ENCODE measurements at regions not wholly inside any gene's neighbourhood (a gene's known extent, or its start where the extent isn't known, plus 50 kb on each side); places are given as distances from the start of the nearest gene placed in this dataset.

DNA sequence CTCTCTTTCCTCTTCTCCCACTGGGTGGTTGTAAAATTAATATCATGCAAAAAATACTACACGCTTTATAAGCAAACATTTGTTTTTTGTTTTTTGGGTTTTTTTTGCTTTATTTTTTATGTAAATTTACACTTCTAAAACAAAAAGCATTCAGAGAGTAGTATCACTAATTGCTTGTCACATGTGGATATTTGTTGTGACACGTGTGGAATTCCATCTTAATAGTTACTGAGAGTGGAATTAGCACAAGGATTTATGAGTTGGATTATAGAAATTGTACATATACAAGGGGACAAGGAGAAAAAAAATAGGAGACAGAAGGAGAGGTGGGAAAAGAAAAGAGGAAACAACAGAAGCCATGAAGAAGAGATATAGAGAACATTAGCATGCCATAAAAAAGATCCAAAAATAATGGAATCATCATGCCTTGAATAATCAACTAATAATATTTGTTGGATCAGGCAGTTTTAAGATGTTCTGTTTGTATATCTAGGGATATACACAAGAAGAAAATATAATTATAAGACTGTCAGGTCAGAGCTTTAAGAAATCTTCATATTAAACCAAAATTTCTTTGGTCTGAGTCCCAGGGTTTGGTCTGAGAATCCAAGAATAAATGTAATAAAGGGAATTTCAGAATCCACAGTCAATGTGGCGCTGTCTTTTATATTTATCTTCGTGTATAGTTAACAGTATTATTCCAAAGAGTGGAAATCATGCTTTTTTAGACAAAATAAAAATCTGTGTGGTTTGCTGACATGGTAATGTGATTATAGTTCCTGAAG, 98.5 kb upstream of the INTU start:
- peaks cover 0 to 10% (median 3%) of the 10 kb centered on the region in 4 donors for H3K4me1 ChIP-seq

GRCh38 chr4:127538016-127538415, 94.7 kb upstream of the INTU start:
- Histone ChIP-seq H3K27me3 (no peaks in the 10 kb centered on the region), H3K9me3 (no peaks in the 10 kb centered on the region), H3K4me3 (no peak overlapping the region), H3K36me3 (no peaks in the 10 kb centered on the region), H3K4me1 (peaks cover 0 to 6% (median 2%) of the 10 kb centered on the region in 4 donors), H3K27ac (no peak overlapping the region)
- 48 to 68% methylated on average over 1 of the region's 1 CpG for WGBS, 2 donors
- no peak for DNase-seq
- ATAC-seq (ENCODE audit: low FRiP score in 2 of 2) = no peak
- TF ChIP-seq EP300 (IDR thresholded peaks at IDR 0.05) (no peak), POLR2A (IDR thresholded peaks at IDR 0.05) (no peak), CTCF (IDR thresholded peaks at IDR 0.05) (no peak)

More for the DNA sequence above, 98.5 kb upstream of the INTU start:
- ATAC-seq (ENCODE audit: low FRiP score in 2 of 2) (no peak), DNase-seq (no peak)
- TF ChIP-seq EP300 (IDR thresholded peaks at IDR 0.05) (no peak), POLR2A (IDR thresholded peaks at IDR 0.05) (no peak), CTCF (IDR thresholded peaks at IDR 0.05) (no peak), POLR2AphosphoS5 (IDR thresholded peaks at IDR 0.05) (no peak)
- 91 to 93% methylated on average over 4 of the region's 4 CpGs for WGBS, 2 donors
- H3K36me3 ChIP-seq = no peaks in the 10 kb centered on the region
- no peaks in the 10 kb centered on the region for H3K9me3 ChIP-seq
- no peak overlapping the region for H3K4me3 ChIP-seq
- no peak overlapping the region for H3K27ac ChIP-seq
- no peaks in the 10 kb centered on the region for H3K27me3 ChIP-seq

DNA sequence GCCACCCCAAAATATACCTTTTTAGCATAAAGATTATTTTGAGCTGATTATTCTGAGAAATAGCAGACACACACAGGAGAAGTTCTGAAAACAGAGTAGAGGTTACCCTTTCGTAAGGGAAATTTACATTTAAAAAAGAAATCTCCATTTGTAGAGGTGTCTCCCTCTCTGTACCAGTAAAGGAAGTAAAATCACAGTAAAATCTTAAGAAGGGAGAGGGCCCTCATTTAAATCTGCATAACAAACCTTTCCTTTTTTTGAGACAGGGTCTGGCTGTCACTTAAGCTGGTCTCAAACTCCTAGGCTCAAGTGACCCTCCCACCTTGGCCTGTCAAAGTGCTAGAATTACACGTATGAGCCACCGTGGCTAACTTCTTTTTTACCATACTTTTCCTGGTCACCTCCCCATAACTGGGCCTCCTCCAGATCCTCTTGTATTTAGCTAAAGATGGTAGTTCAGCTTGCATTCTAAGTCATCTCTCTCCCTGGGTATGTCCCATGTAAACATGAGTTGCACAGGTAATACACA, 92.2 kb upstream of the INTU start:
- H3K27ac ChIP-seq = no peak overlapping the region
- no peaks in the 10 kb centered on the region for H3K27me3 ChIP-seq
- no peaks in the 10 kb centered on the region for H3K9me3 ChIP-seq
- 69 to 76% methylated on average over 3 of the region's 3 CpGs for WGBS, 2 donors
- DNase-seq = no peak
- no peak for TF ChIP-seq POLR2AphosphoS5 (IDR thresholded peaks at IDR 0.05)
- no peak for TF ChIP-seq EP300 (IDR thresholded peaks at IDR 0.05)
- no peak for TF ChIP-seq CTCF (IDR thresholded peaks at IDR 0.05)
- TF ChIP-seq POLR2A (IDR thresholded peaks at IDR 0.05) = no peak
- no peak for ATAC-seq (ENCODE audit: low FRiP score in 2 of 2)
- H3K36me3 ChIP-seq = no peaks in the 10 kb centered on the region
- no peaks in the 10 kb centered on the region for H3K4me1 ChIP-seq
- no peak overlapping the region for H3K4me3 ChIP-seq

DNA sequence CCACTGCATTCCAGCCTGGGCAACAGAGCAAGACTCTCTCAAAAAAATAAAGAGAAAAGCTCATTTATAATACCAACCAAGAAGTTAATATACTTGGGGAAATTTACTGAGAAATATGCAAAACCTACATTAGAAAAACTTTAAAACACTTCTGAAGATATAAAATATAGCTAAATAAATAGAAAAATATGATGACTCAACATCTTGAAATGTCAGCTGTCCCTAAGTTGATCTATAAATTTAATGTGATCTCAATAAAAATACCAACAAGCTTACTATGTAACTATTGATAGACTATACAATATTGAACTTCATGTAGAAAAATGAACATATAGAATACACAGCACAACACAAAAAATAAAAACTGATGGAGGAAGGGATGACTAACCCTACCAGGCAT, 87.5 kb upstream of the INTU start:
- H3K4me1 ChIP-seq = no peaks in the 10 kb centered on the region
- H3K36me3 ChIP-seq = no peaks in the 10 kb centered on the region
- no peak overlapping the region for H3K27ac ChIP-seq
- H3K9me3 ChIP-seq = no peaks in the 10 kb centered on the region
- ATAC-seq (ENCODE audit: low FRiP score in 2 of 2) (no peak), DNase-seq (no peak)
- H3K27me3 ChIP-seq = no peaks in the 10 kb centered on the region
- H3K4me3 ChIP-seq = no peak overlapping the region
- no peak for TF ChIP-seq POLR2AphosphoS5 (IDR thresholded peaks at IDR 0.05)
- TF ChIP-seq EP300 (IDR thresholded peaks at IDR 0.05) = no peak
- TF ChIP-seq POLR2A (IDR thresholded peaks at IDR 0.05) = no peak
- no peak for TF ChIP-seq CTCF (IDR thresholded peaks at IDR 0.05)
